ENCODE measurements at regions not wholly inside any gene's neighbourhood (a gene's known extent, or its start where the extent isn't known, plus 50 kb on each side); places are given as distances from the start of the nearest gene placed in this dataset.
A peak's percentile ranks its signal among the peaks of the same experiment; 100 is the strongest.

GRCh38 chr18:41763361-41763760 is 191.7 kb upstream of the PIK3C3 start:
- no peak for DNase-seq (ENCODE audit: extremely low read depth in 1 of 11, low read depth in 9 of 11, low spot score in 4 of 11)

DNA sequence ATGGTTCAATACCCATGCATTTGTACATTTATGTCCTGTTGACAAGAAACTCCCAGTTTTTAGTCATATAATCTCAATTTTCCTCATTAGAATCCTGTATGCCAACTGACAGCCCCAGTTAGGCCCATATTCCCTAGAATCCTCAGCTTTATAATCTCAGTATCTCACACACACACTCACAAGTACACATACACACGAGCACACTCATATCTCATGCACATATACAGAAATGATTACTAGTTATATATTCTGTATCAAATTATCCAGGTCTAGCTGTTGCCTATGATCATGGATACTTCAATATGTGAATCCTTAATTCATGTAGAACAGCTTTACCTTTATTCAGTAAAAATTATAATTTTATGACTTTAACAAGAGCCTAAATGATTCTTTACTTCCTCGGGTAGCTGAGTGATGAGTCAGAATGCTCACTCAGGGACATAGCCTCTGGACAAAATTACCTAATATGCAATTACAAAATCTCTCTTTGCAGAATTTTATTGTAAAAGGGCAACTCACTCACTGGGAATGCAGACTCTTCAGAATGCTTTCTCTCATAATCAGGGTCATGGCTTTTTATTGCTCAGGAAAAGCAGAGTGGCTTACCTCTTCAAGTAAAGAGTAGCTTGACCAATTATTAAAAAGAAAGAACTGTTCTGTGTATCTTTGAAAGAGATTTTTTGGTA is 193.6 kb upstream of the PIK3C3 start:
- no peak for DNase-seq (ENCODE audit: extremely low read depth in 1 of 11, low read depth in 9 of 11, low spot score in 4 of 11)

- no peak for DNase-seq (ENCODE audit: extremely low read depth in 1 of 11, low read depth in 9 of 11, low spot score in 4 of 11)
Observed at GRCh38 chr18:41758534-41758933, 196.5 kb upstream of the PIK3C3 start.

DNA sequence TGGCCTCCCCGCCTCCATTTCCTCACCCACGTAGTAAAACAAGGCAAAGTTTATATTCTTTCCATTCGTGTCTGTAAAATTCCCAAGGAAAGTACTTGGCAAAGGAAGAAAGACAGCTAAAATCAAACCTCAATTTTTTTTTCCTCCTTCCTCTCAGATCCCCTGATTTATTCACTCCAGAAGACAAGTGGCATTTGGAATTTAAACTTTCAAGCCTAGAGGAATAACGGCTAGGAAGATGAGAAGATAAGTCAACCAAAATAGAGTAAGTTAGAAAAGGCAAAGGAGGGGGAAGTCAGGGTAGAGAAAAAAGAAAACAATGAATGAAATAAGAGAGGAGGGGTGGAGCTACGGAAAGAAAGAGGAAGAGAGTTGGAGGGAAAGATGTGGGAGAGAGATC is 198.9 kb upstream of the PIK3C3 start:
- no peak for DNase-seq (ENCODE audit: extremely low read depth in 1 of 11, low read depth in 9 of 11, low spot score in 4 of 11)

GRCh38 chr18:41754332-41754731 is 200.7 kb upstream of the PIK3C3 start:
- DNase-seq (ENCODE audit: extremely low read depth in 1 of 11, low read depth in 9 of 11, low spot score in 4 of 11): no peak

- no peak for DNase-seq (ENCODE audit: extremely low read depth in 1 of 11, low read depth in 9 of 11, low spot score in 4 of 11)
Observed at GRCh38 chr18:41753826-41754225, 201.2 kb upstream of the PIK3C3 start.

GRCh38 chr18:41752826-41753225 is 202.2 kb upstream of the PIK3C3 start:
- DNase-seq (ENCODE audit: extremely low read depth in 1 of 11, low read depth in 9 of 11, low spot score in 4 of 11): no peak

DNA sequence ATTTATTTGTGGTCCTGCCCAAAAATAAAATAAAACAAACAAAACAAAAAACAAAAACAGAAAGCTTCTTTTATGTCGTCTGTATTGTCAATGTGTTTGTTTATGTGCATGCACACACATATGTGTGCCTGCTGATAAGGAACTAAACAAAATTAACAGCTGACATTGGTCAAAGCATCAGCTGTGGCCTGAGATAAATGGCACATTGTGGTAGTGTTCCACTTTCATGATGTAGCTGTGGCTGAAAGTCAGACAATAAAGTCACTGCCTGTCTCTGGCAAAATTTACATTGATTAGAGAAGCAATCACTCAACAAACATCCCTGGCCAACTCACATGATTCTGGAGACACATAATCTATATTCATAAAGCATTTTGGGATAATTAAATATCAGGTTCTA is 203.4 kb upstream of the PIK3C3 start:
- DNase-seq (ENCODE audit: extremely low read depth in 1 of 11, low read depth in 9 of 11, low spot score in 4 of 11): no peak

- no peak for DNase-seq (ENCODE audit: extremely low read depth in 1 of 11, low read depth in 9 of 11, low spot score in 4 of 11)
Observed at GRCh38 chr18:41751161-41751560, 203.9 kb upstream of the PIK3C3 start.

DNA sequence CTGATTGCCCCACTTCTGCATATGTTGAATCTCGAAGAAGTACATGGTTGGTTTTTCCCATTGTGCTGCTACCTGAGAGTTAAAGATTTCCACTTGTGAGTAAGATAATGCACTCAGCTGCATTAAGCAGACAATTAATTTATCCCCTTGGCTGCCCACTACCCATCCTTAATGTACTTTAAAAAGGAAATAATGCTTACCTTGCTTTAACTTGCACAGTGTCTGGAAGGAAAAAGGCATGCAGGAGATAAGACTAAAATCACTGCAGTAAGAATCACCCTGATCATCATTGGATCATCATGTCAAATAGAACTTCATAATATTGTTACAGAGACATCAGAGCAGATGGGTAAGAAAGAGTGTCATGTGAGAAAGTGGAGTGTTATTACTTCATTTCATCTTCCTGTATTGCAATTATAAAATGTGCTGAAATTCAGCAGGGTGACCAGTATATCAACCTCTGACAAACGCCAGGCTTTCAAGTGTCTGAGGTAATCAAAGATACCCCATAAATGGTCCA is 207.3 kb upstream of the PIK3C3 start:
- DNase-seq (ENCODE audit: extremely low read depth in 1 of 11, low read depth in 9 of 11, low spot score in 4 of 11): no peak

GRCh38 chr18:41745166-41746049 is 209.6 kb upstream of the PIK3C3 start:
- peak in 9 of 11 donors; percentile 19 to 46 (median 40) for DNase-seq (ENCODE audit: extremely low read depth in 1 of 11, low read depth in 9 of 11, low spot score in 4 of 11)

GRCh38 chr18:41744421-41745030 is 210.5 kb upstream of the PIK3C3 start:
- peak in 1 of 11 donors; percentile 5 for DNase-seq (ENCODE audit: extremely low read depth in 1 of 11, low read depth in 9 of 11, low spot score in 4 of 11)

GRCh38 chr18:41737218-41737617 is 217.8 kb upstream of the PIK3C3 start:
- no peak for DNase-seq (ENCODE audit: extremely low read depth in 1 of 11, low read depth in 9 of 11, low spot score in 4 of 11)

DNA sequence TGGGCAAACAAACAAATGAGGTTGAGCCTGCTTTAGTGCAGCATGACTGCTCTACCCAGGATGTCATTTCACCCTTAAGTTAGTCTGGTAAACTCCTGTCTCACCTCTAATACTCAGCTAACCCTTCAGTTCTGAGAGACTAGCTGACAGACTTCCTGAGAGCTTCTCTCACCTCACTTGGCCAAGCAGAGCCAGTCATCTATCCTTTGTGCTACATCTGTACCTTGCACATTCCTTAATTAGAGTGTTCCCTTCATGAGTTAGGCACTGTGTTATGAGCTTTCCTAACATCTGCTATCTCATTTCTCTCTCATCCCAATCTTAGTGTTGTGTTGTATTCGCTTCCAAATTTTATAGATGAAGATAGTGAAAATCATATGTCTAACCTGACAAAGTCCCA is 220.1 kb upstream of the PIK3C3 start:
- DNase-seq (ENCODE audit: extremely low read depth in 1 of 11, low read depth in 9 of 11, low spot score in 4 of 11): no peak

DNA sequence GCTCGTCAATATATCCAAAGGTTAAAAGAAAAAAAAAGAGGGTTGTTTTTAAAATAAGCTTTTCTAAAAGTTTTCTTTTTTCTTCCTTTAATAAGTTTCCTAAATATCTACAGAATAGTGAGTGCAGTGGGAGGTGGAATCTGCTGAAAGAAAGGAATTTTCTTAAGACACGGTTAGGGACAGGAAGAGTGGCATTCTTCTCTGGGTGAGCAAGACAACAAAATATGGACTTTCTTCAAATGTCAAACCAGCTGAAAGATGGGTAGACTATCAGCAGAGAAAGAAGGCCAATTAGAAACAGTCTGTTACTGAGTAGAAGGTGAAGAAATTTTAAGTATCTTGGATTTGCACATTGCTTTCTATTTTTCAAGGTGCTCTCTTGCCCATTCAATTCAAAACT is 222.7 kb upstream of the PIK3C3 start:
- DNase-seq (ENCODE audit: extremely low read depth in 1 of 11, low read depth in 9 of 11, low spot score in 4 of 11): no peak

GRCh38 chr18:41731884-41732283 is 223.2 kb upstream of the PIK3C3 start:
- no peak for DNase-seq (ENCODE audit: extremely low read depth in 1 of 11, low read depth in 9 of 11, low spot score in 4 of 11)

- DNase-seq (ENCODE audit: extremely low read depth in 1 of 11, low read depth in 9 of 11, low spot score in 4 of 11): no peak
Observed at GRCh38 chr18:41724195-41724594, 230.8 kb upstream of the PIK3C3 start.

GRCh38 chr18:41721103-41721790 is 233.8 kb upstream of the PIK3C3 start:
- DNase-seq (ENCODE audit: extremely low read depth in 1 of 11, low read depth in 9 of 11, low spot score in 4 of 11): no peak

- no peak for DNase-seq (ENCODE audit: extremely low read depth in 1 of 11, low read depth in 9 of 11, low spot score in 4 of 11)
Observed at GRCh38 chr18:41720226-41720625, 234.8 kb upstream of the PIK3C3 start.
